Right cardiac atrium (tissue), 5 donors: ENCODE measurements at regions not wholly inside any gene's neighbourhood (a gene's known extent, or its start where the extent isn't known, plus 50 kb on each side); places are given as distances from the start of the nearest gene placed in this dataset.

Experiments used
- ATAC-seq, 2 donors: fragments of 200-7000 bp; cut with Tn5 transposase; one replicate each; pipeline versions ENCODE4 v1.8.0 to v1.9.1; 2020; ENCODE audit warnings: moderate library complexity in 2 of 2, mild to moderate bottlenecking in 1 of 2
- DNase-seq, 3 donors: peaks; one replicate each; pipeline ENCODE4 v3.0.0-alpha.2; 2020
- H3K27ac ChIP-seq: one replicate; pipeline ENCODE4 v1.5.1; 2013; ENCODE audit warnings: mild to moderate bottlenecking, low read length, control low read depth, moderate library complexity
- H3K27me3 ChIP-seq: one replicate; pipeline ENCODE4 v1.6.1; 2013; ENCODE audit not compliant: control insufficient read depth, insufficient read depth
- H3K4me1 ChIP-seq: one replicate; pipeline ENCODE4 v1.6.1; 2013; ENCODE audit warnings: low read length; ENCODE audit not compliant: control insufficient read depth, insufficient read depth
- H3K4me3 ChIP-seq: one replicate; pipeline ENCODE4 v1.5.1; 2013; ENCODE audit warnings: low read length, control low read depth
- H3K9me3 ChIP-seq: one replicate; pipeline ENCODE4 v1.6.1; 2013; ENCODE audit warnings: low read length; ENCODE audit not compliant: control insufficient read depth
- WGBS: extraction: QIAGEN DNeasy Blood & Tissue Kit; methylation state at CpG from one replicate; pipeline ENCODE4 v1.1.7; 2013; 5-methylcytosine and 5-hydroxymethylcytosine counted together
- intact Hi-C, 4 donors: fragments of 100-400 bp; cut with DNase I; formaldehyde crosslinking; loops; one replicate each; pipeline versions ENCODE4 v1.11.0 to v1.14.0; 2022 to 2023
- donor health status: healthy with polysubstance abuse.
- donor health status: DM: no; HTN: yes; CAD: no.
- donor health status: DM: no; HTN: no; CAD: no.
- donor health status: DM: no; HTN: yes; CAD: no; lungs with severe emphysema.
- donor health status: DM: yes; HTN: yes; CAD: no.

- no peak for DNase-seq
- intact Hi-C loops = no loop called here
- no peaks in the 10 kb centered on the region for H3K27me3 ChIP-seq
- ATAC-seq = no peak
- WGBS = 80% methylated on average over 10 of the region's 10 CpGs
- no peaks in the 10 kb centered on the region for H3K9me3 ChIP-seq
- H3K4me3 ChIP-seq = no peak overlapping the region
- H3K27ac ChIP-seq = no peak overlapping the region
- H3K4me1 ChIP-seq = no peaks in the 10 kb centered on the region
Measured at GRCh38 chr9:134995792-134996120, 78.0 kb upstream of the FCN1 start.

- DNase-seq = no peak
- 85% methylated on average over 24 of the region's 24 CpGs for WGBS
- ATAC-seq = no peak
- no peak overlapping the region for H3K4me3 ChIP-seq
- H3K27me3 ChIP-seq = no peaks in the 10 kb centered on the region
- intact Hi-C loops = no loop called here
- H3K9me3 ChIP-seq = peaks cover 7% of the 10 kb centered on the region
- H3K4me1 ChIP-seq = no peaks in the 10 kb centered on the region
- no peak overlapping the region for H3K27ac ChIP-seq
Measured at GRCh38 chr9:134996591-134997530, 79.1 kb upstream of the FCN1 start.

GRCh38 chr9:135000647-135001245, 83.0 kb upstream of the FCN1 start:
- Histone ChIP-seq H3K27ac (no peak overlapping the region), H3K4me1 (no peaks in the 10 kb centered on the region), H3K27me3 (no peaks in the 10 kb centered on the region), H3K9me3 (peaks cover 7% of the 10 kb centered on the region), H3K4me3 (no peak overlapping the region)
- ATAC-seq (no peak), DNase-seq (no peak)
- intact Hi-C loops = no loop called here
- 51% methylated on average over 2 of the region's 2 CpGs for WGBS

GRCh38 chr9:135001526-135001925, 83.8 kb upstream of the FCN1 start:
- DNase-seq = no peak
- no peaks in the 10 kb centered on the region for H3K27me3 ChIP-seq
- no peak for ATAC-seq
- 78% methylated on average over 2 of the region's 2 CpGs for WGBS
- H3K9me3 ChIP-seq = peaks cover 7% of the 10 kb centered on the region
- intact Hi-C loops = no loop called here
- no peak overlapping the region for H3K27ac ChIP-seq
- no peak overlapping the region for H3K4me3 ChIP-seq
- no peaks in the 10 kb centered on the region for H3K4me1 ChIP-seq

GRCh38 chr9:135002336-135002735, 84.6 kb upstream of the FCN1 start:
- Histone ChIP-seq H3K4me1 (no peaks in the 10 kb centered on the region), H3K4me3 (no peak overlapping the region), H3K27me3 (no peaks in the 10 kb centered on the region), H3K27ac (no peak overlapping the region), H3K9me3 (peaks cover 7% of the 10 kb centered on the region)
- ATAC-seq (no peak), DNase-seq (no peak)
- WGBS = 60% methylated on average over 6 of the region's 6 CpGs
- intact Hi-C loops = no loop called here

GRCh38 chr9:135002802-135003201, 84.7 kb upstream of the OLFM1 start:
- no peak for ATAC-seq
- intact Hi-C loops = no loop called here

GRCh38 chr9:135004772-135005171, 82.7 kb upstream of the OLFM1 start:
- H3K4me3 ChIP-seq = no peak overlapping the region
- no peak overlapping the region for H3K27ac ChIP-seq
- intact Hi-C loops = no loop called here
- 81% methylated on average over 2 of the region's 2 CpGs for WGBS
- no peaks in the 10 kb centered on the region for H3K4me1 ChIP-seq
- ATAC-seq = no peak
- no peak for DNase-seq
- peaks cover 7% of the 10 kb centered on the region for H3K9me3 ChIP-seq
- no peaks in the 10 kb centered on the region for H3K27me3 ChIP-seq

More at GRCh38 chr9:135002802-135003201, 84.7 kb upstream of the OLFM1 start:
- H3K4me3 ChIP-seq = no peak overlapping the region
- no peak for DNase-seq
- peaks cover 7% of the 10 kb centered on the region for H3K9me3 ChIP-seq
- H3K4me1 ChIP-seq = no peaks in the 10 kb centered on the region
- no peak overlapping the region for H3K27ac ChIP-seq
- WGBS = 74% methylated on average over 4 of the region's 4 CpGs
- no peaks in the 10 kb centered on the region for H3K27me3 ChIP-seq

- 91% methylated on average over 19 of the region's 19 CpGs for WGBS
- no peaks in the 10 kb centered on the region for H3K4me1 ChIP-seq
- DNase-seq (no peak), ATAC-seq (no peak)
- no peak overlapping the region for H3K27ac ChIP-seq
- intact Hi-C loops = no loop called here
- H3K4me3 ChIP-seq = no peak overlapping the region
- no peaks in the 10 kb centered on the region for H3K9me3 ChIP-seq
- no peaks in the 10 kb centered on the region for H3K27me3 ChIP-seq
Measured at GRCh38 chr9:135006911-135007570, 80.4 kb upstream of the OLFM1 start.

GRCh38 chr9:135007601-135008000, 79.9 kb upstream of the OLFM1 start:
- intact Hi-C loops = no loop called here
- 89% methylated on average over 11 of the region's 11 CpGs for WGBS
- Histone ChIP-seq H3K27ac (no peak overlapping the region), H3K27me3 (no peaks in the 10 kb centered on the region), H3K4me1 (no peaks in the 10 kb centered on the region), H3K9me3 (no peaks in the 10 kb centered on the region), H3K4me3 (no peak overlapping the region)
- no peak for ATAC-seq
- DNase-seq = no peak

- no peak for ATAC-seq
- H3K27ac ChIP-seq = no peak overlapping the region
- WGBS = 89% methylated on average over 8 of the region's 8 CpGs
- DNase-seq = no peak
- H3K4me1 ChIP-seq = no peaks in the 10 kb centered on the region
- H3K27me3 ChIP-seq = no peaks in the 10 kb centered on the region
- H3K9me3 ChIP-seq = no peaks in the 10 kb centered on the region
- no peak overlapping the region for H3K4me3 ChIP-seq
- intact Hi-C loops = no loop called here
Measured at GRCh38 chr9:135008416-135008815, 79.1 kb upstream of the OLFM1 start.

GRCh38 chr9:135009051-135009560, 78.4 kb upstream of the OLFM1 start:
- H3K4me3 ChIP-seq = no peak overlapping the region
- no peaks in the 10 kb centered on the region for H3K9me3 ChIP-seq
- no peak for ATAC-seq
- no peaks in the 10 kb centered on the region for H3K4me1 ChIP-seq
- H3K27me3 ChIP-seq = no peaks in the 10 kb centered on the region
- no peak for DNase-seq
- intact Hi-C loops = no loop called here
- 87% methylated on average over 10 of the region's 10 CpGs for WGBS
- no peak overlapping the region for H3K27ac ChIP-seq
